Neural crest cell (in vitro differentiated cells): ENCODE measurements at regions not wholly inside any gene's neighbourhood (a gene's known extent, or its start where the extent isn't known, plus 50 kb on each side); places are given as distances from the start of the nearest gene placed in this dataset.
A peak's percentile ranks its signal among the peaks of the same experiment; 100 is the strongest.

Experiments
- DNase-seq: peaks from one replicate; pipeline ENCODE4 v3.0.0; 2021; ENCODE audit warnings: low read depth, mixed read lengths, low spot score
- H3K27ac Mint-ChIP-seq: one replicate; pipeline ENCODE4 v1.8.0; 2021; ENCODE audit warnings: mild to moderate bottlenecking, mixed read lengths; ENCODE audit not compliant: unreplicated experiment
- H3K27me3 Mint-ChIP-seq: 2 replicates; pipeline ENCODE4 v1.8.0; 2021; ENCODE audit warnings: low read depth, mild to moderate bottlenecking, mixed read lengths
- H3K36me3 Mint-ChIP-seq: 2 replicates; pipeline ENCODE4 v1.8.0; 2021; ENCODE audit warnings: low read depth, mild to moderate bottlenecking, mixed read lengths
- H3K4me1 Mint-ChIP-seq: 2 replicates; pipeline ENCODE4 v1.8.0; 2021; ENCODE audit warnings: mixed read lengths
- H3K4me3 Mint-ChIP-seq: one replicate; pipeline ENCODE4 v1.8.0; 2021; ENCODE audit warnings: mild to moderate bottlenecking, mixed read lengths
- H3K9me3 Mint-ChIP-seq: 2 replicates; pipeline ENCODE4 v1.8.0; 2021; ENCODE audit warnings: mixed read lengths
- TF ChIP-seq, protein P1 (sequence below): fragments of 200-600 bp; sonication (generic); conservative IDR thresholded peaks from 2 replicates; pipeline ENCODE4 v1.5.0; 2021; ENCODE audit warnings: antibody characterized with exemption, mild to moderate bottlenecking

DNA sequence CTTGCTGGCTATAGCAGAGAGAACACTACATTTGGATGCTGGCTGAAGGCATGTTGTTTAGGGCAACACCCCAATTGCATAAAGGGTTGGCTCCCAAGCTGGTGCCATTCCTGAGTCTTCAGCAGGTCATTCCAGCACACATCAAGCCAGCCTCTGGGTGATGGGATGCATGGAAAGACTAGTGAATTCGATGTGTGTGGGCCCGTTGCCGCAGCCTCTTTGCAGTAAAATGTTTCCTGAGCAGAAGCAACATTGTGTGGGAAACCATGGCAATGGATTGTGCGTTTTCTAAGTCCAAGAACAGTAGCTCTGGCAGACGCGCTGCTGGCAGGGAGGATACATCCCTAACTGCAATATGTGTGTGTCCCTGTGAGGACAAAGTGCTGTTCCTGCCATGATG lies 142.4 kb upstream of the SLC24A3 start:
- H3K36me3 Mint-ChIP-seq: no peaks in the 10 kb centered on the region
- TF ChIP-seq, protein P1, sequence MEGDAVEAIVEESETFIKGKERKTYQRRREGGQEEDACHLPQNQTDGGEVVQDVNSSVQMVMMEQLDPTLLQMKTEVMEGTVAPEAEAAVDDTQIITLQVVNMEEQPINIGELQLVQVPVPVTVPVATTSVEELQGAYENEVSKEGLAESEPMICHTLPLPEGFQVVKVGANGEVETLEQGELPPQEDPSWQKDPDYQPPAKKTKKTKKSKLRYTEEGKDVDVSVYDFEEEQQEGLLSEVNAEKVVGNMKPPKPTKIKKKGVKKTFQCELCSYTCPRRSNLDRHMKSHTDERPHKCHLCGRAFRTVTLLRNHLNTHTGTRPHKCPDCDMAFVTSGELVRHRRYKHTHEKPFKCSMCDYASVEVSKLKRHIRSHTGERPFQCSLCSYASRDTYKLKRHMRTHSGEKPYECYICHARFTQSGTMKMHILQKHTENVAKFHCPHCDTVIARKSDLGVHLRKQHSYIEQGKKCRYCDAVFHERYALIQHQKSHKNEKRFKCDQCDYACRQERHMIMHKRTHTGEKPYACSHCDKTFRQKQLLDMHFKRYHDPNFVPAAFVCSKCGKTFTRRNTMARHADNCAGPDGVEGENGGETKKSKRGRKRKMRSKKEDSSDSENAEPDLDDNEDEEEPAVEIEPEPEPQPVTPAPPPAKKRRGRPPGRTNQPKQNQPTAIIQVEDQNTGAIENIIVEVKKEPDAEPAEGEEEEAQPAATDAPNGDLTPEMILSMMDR: no peak
- no peak overlapping the region for H3K27ac Mint-ChIP-seq
- no peak overlapping the region for H3K4me3 Mint-ChIP-seq
- H3K9me3 Mint-ChIP-seq: peaks cover 7% of the 10 kb centered on the region
- H3K27me3 Mint-ChIP-seq: peaks cover 13% of the 10 kb centered on the region
- H3K4me1 Mint-ChIP-seq: no peaks in the 10 kb centered on the region
- DNase-seq: no peak

DNA sequence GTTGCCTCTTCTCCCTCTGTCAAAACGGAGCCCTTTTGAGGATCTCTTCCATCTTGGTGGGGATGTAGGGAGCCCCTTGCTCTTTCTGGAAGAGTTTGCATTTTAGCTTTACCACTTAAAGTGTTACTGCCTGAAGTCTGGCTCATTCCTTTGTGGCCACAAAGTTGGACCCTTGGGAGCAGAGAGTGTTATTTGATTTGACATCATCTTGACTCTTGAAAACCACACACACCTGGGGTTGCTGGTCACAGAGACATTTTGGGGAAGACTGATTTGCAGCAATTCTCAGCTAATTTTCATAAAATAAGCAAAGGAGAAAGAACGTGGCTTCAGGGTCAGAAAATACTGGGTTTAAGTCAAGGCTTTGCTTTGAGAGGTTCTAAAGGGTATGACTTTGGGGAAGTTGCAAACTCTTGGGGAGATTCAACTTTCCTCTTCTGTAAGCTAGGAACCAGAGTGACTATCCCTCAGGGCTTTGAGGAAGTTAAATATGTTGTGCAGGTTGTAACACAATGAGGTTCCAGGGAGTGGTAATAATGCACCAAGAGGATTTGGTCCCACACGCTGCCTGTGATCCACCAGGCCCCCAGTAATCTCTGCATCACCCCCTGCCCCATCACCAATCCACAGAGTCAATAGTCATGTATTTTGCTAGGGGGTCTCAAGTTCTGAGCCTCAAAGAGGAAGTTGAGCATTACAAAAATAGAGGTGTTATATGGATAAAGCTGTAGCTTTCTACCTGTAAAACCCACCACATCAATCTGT lies 141.6 kb upstream of the SLC24A3 start:
- Mint-ChIP-seq H3K36me3 (no peaks in the 10 kb centered on the region), H3K4me1 (no peaks in the 10 kb centered on the region), H3K4me3 (no peak overlapping the region), H3K9me3 (peaks cover 3% of the 10 kb centered on the region), H3K27me3 (peaks cover 13% of the 10 kb centered on the region), H3K27ac (no peak overlapping the region)
- DNase-seq: no peak
- TF ChIP-seq, protein P1: no peak

DNA sequence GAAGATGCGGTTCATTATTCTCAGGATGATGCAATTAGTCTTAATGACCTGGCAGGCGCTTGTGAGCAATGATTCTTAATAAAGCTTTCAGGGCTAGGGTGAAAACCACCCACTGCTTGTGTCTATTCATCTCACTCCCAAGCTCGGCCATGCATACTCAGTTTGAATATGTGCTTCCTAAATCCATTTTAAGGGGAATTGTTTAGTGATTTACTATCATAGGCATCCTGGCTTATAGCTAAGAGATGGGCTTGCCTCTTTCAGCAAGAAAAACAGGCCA lies 141.1 kb upstream of the SLC24A3 start:
- H3K4me3 Mint-ChIP-seq: no peak overlapping the region
- H3K27me3 Mint-ChIP-seq: peaks cover 13% of the 10 kb centered on the region
- H3K27ac Mint-ChIP-seq: no peak overlapping the region
- TF ChIP-seq, protein P1: no peak
- DNase-seq: no peak
- H3K4me1 Mint-ChIP-seq: no peaks in the 10 kb centered on the region
- no peaks in the 10 kb centered on the region for H3K36me3 Mint-ChIP-seq
- peaks cover 3% of the 10 kb centered on the region for H3K9me3 Mint-ChIP-seq

DNA sequence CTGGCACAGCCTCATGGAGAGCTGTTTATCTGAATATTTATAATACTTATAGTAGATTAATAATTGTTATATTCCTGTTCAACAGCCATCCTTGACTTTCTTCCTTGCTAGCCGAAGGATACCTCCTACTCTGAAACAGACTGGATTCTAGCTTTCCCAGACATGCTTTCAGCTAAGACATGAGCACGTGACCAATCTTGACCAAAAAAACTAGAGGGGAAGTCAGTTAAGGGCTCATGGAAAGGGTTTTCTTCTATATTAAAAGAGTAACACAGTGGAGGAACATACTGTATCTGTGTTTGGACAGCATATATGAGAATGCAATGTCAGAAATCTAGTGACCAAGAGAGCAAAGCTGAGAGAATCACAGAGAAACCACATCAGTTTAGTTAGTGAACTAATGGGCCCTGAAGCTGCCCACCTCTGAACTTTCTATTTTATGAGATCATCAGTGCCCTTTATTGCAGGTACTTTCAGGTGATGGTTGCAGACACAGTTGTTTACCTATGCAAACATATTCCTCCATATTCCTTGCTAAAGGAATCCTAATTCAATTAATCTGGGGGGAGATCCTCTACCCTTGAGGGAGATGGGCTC lies 140.4 kb upstream of the SLC24A3 start:
- DNase-seq: no peak
- Mint-ChIP-seq H3K27ac (no peak overlapping the region), H3K4me3 (no peak overlapping the region), H3K27me3 (peaks cover 13% of the 10 kb centered on the region), H3K36me3 (no peaks in the 10 kb centered on the region), H3K4me1 (no peaks in the 10 kb centered on the region), H3K9me3 (peaks cover 3% of the 10 kb centered on the region)
- TF ChIP-seq, protein P1: no peak

DNA sequence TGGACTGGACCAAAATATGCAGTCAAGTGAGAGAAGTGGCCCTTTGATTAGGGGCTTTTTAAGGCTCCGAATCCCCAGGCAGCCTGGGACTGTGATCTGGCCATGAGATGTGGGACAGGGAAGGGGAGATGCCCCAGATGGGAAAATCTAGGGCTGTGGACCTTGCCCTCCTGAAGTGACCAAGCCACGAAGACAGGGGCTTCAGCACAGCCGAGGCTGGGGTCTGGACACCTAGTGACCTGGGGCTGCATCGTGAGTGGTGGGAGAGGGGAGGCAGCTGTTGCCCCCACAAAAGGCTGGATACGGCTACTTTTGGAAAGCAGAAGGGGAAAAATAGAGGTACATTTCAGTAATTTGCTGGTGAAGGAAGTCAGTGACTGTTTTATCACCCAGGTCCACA lies 139.5 kb upstream of the SLC24A3 start:
- Mint-ChIP-seq H3K4me3 (no peak overlapping the region), H3K9me3 (peaks cover 3% of the 10 kb centered on the region), H3K36me3 (no peaks in the 10 kb centered on the region), H3K27me3 (peaks cover 16% of the 10 kb centered on the region), H3K4me1 (no peaks in the 10 kb centered on the region), H3K27ac (peak overlapping the region; percentile 57)
- TF ChIP-seq, protein P1: no peak
- DNase-seq: no peak
